Adrenal gland (tissue), 5 donors: ENCODE measurements at regions not wholly inside any gene's neighbourhood (a gene's known extent, or its start where the extent isn't known, plus 50 kb on each side); places are given as distances from the start of the nearest gene placed in this dataset.

Experiments
- CTCF ChIP-seq, 6 experiments: fragments of 450-650 bp in 4 of 6; fragments of 200-600 bp in 2 of 6; sonication (generic) in 1 of 6; IDR thresholded peaks; 1 replicate in 5 of 6; 2 replicates in 1 of 6; pipeline versions ENCODE4 v1.5.1 to v1.8.0; 2016 to 2021; ENCODE audit warnings: antibody characterized with exemption in 6 of 6, mild to moderate bottlenecking in 2 of 6, moderate library complexity in 1 of 6
- POLR2A ChIP-seq, 2 donors: fragments of 450-650 bp; IDR thresholded peaks; one replicate each; pipeline ENCODE4 v1.6.1; 2017; ENCODE audit warnings: antibody characterized with exemption in 2 of 2, mild to moderate bottlenecking in 2 of 2, moderate library complexity in 1 of 2
- donor health status: DM: no; HTN: no; CAD: no.

GRCh38 chr1:166271151-166271538 lies 104.3 kb upstream of the FAM78B start:
- TF ChIP-seq CTCF (IDR thresholded peaks at IDR 0.05) (no peak), POLR2A (IDR thresholded peaks at IDR 0.05) (no peak)
